ENCODE measurements at regions not wholly inside any gene's neighbourhood (a gene's known extent, or its start where the extent isn't known, plus 50 kb on each side); places are given as distances from the start of the nearest gene placed in this dataset.

DNA sequence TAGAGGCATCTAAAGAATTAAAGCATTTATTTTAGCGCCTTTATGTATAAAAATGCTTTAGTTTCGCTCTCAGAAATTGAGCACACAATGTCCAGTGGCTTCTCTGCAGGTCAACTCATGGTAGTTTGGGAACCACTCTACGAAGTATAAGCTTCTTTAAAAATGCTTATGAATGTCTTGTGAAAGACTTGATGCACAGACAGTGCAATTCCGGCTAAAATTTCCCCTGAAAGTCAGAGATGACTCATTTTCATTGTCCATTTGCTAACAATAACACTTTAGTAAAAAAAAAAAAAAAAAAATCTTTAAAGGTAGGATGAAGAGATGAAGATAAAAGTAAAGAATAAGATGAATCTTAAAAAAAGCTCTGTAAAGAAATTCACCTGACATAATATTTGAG lies 117.2 kb downstream of the PDHA2 start:
- DNase-seq (ENCODE audit: low read depth, low spot score) (no peak), ATAC-seq (no peak)
- H3K27ac ChIP-seq (ENCODE audit: low read length), result no peak overlapping the region
- TF ChIP-seq POLR2AphosphoS5 (IDR thresholded peaks at IDR 0.05; ENCODE audit: low read depth, low read length) (no peak), REST (IDR thresholded peaks at IDR 0.05; ENCODE audit: insufficient read depth in 1 of 2, low read depth in 2 of 2, low read length in 1 of 2) (no peak), SIN3A (IDR thresholded peaks at IDR 0.05; ENCODE audit: borderline replicate concordance, insufficient read depth, low read depth, low read length) (no peak), TCF7L2 (IDR thresholded peaks at IDR 0.05; ENCODE audit: low read depth, low read length) (no peak)
- TF ChIP-seq, protein P1, sequence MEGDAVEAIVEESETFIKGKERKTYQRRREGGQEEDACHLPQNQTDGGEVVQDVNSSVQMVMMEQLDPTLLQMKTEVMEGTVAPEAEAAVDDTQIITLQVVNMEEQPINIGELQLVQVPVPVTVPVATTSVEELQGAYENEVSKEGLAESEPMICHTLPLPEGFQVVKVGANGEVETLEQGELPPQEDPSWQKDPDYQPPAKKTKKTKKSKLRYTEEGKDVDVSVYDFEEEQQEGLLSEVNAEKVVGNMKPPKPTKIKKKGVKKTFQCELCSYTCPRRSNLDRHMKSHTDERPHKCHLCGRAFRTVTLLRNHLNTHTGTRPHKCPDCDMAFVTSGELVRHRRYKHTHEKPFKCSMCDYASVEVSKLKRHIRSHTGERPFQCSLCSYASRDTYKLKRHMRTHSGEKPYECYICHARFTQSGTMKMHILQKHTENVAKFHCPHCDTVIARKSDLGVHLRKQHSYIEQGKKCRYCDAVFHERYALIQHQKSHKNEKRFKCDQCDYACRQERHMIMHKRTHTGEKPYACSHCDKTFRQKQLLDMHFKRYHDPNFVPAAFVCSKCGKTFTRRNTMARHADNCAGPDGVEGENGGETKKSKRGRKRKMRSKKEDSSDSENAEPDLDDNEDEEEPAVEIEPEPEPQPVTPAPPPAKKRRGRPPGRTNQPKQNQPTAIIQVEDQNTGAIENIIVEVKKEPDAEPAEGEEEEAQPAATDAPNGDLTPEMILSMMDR (IDR thresholded peaks at IDR 0.05), result no peak
- no peaks in the 10 kb centered on the region for H3K9me3 ChIP-seq (ENCODE audit: control insufficient read depth, insufficient read depth, low read depth, low read length)
- BruUV-seq (replicated peaks), result no TSS peak
- ChIA-PET POLR2A (no interaction called here), CTCF (interaction anchor here (0.6 kb wide), 1 partner anchor 1797 kb away, joined by 6 read pairs; no protein-coding TSS in a partner anchor)
- H3K27me3 ChIP-seq (ENCODE audit: control insufficient read depth, insufficient read depth, low read length), result no peaks in the 10 kb centered on the region
- in situ Hi-C loops (cut with HindIII; ENCODE audit: low pct_unique_long_range_greater_than_20kb, low sequenced_read_pairs), result no loop called here
- H3K4me3 ChIP-seq (ENCODE audit: low read depth in 2 of 2, low read length in 2 of 2), result no peak overlapping the region
- H3K36me3 ChIP-seq (ENCODE audit: control insufficient read depth, insufficient read depth, low read length), result no peaks in the 10 kb centered on the region
- no peaks in the 10 kb centered on the region for H3K4me1 ChIP-seq (ENCODE audit: control insufficient read depth, insufficient read depth, low read length)
- intact Hi-C loops (cut with micrococcal nuclease; ENCODE audit: unreplicated experiment), result no loop called here

GRCh38 chr4:95957759-95958158 lies 117.9 kb downstream of the PDHA2 start:
- no TSS peak for BruUV-seq (replicated peaks)
- TF ChIP-seq POLR2AphosphoS5 (IDR thresholded peaks at IDR 0.05; ENCODE audit: low read depth, low read length) (no peak), SIN3A (IDR thresholded peaks at IDR 0.05; ENCODE audit: borderline replicate concordance, insufficient read depth, low read depth, low read length) (no peak), TCF7L2 (IDR thresholded peaks at IDR 0.05; ENCODE audit: low read depth, low read length) (no peak), REST (IDR thresholded peaks at IDR 0.05; ENCODE audit: insufficient read depth in 1 of 2, low read depth in 2 of 2, low read length in 1 of 2) (no peak)
- TF ChIP-seq, protein P1 (IDR thresholded peaks at IDR 0.05), result no peak
- no peaks in the 10 kb centered on the region for H3K4me1 ChIP-seq (ENCODE audit: control insufficient read depth, insufficient read depth, low read length)
- H3K4me3 ChIP-seq (ENCODE audit: low read depth in 2 of 2, low read length in 2 of 2), result no peak overlapping the region
- H3K36me3 ChIP-seq (ENCODE audit: control insufficient read depth, insufficient read depth, low read length), result no peaks in the 10 kb centered on the region
- ChIA-PET POLR2A (no interaction called here), CTCF (no interaction called here)
- H3K27me3 ChIP-seq (ENCODE audit: control insufficient read depth, insufficient read depth, low read length), result no peaks in the 10 kb centered on the region
- H3K27ac ChIP-seq (ENCODE audit: low read length), result no peak overlapping the region
- intact Hi-C loops (cut with micrococcal nuclease; ENCODE audit: unreplicated experiment) (no loop called here), in situ Hi-C loops (cut with HindIII; ENCODE audit: low pct_unique_long_range_greater_than_20kb, low sequenced_read_pairs) (no loop called here)
- no peak for DNase-seq (ENCODE audit: low read depth, low spot score)
- H3K9me3 ChIP-seq (ENCODE audit: control insufficient read depth, insufficient read depth, low read depth, low read length), result no peaks in the 10 kb centered on the region
- ATAC-seq, result no peak

Data from Panc1 (cell line).